ENCODE measurements at regions not wholly inside any gene's neighbourhood (a gene's known extent, or its start where the extent isn't known, plus 50 kb on each side); places are given as distances from the start of the nearest gene placed in this dataset.

- DNase-seq: no peak
These were observed 281.8 kb upstream of the CXCR4 start for GRCh38 chr2:136399667-136400289.

GRCh38 chr2:136395582-136395981 is 277.6 kb upstream of the CXCR4 start:
- no peak for DNase-seq

DNA sequence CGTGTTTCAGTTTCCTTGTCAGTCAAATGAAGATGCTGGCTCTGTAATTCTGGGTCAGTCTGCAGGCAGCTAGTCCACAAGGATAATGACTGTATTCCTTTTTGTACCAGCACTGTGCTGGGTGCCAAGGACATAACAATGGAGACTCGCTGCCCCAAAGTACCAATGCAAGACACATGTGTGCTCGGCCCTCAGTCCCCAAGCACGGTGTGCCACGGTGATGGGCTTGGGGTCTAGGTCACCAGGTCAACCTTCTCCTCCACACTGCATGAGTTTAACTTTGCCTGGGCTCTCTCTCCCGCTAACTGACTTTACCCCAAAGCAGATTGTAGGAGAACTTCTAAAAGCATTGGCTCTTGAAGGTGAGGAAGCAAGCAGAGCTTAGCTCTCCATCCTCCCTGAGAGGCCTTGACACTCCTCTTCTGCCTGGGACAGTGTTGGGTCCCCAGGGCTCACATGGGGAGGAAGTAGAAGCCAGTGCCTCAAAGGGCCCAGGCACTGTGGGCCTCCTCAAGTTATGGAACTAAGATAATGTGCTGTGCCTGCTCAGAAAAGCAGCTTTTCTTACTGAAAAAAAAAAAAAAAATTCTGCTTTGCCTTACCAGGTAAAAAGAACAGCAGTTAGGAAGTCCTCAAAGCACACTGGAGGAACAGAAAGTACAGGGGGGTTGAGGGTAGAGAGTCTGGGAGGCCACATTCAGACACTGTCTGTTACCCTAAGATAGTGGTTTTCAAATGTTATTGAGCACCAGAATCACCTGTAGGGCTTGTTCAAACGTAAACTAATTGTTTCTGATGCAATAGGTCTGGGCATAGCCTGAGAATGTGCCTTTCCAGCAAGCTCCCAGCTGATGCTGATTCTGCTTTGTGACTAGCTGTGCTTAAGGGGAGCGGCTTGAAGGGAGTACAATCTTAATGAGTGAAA is 276.4 kb upstream of the CXCR4 start:
- DNase-seq: no peak

- no peak for DNase-seq
These were observed 275.6 kb upstream of the CXCR4 start for GRCh38 chr2:136393514-136393913.

DNA sequence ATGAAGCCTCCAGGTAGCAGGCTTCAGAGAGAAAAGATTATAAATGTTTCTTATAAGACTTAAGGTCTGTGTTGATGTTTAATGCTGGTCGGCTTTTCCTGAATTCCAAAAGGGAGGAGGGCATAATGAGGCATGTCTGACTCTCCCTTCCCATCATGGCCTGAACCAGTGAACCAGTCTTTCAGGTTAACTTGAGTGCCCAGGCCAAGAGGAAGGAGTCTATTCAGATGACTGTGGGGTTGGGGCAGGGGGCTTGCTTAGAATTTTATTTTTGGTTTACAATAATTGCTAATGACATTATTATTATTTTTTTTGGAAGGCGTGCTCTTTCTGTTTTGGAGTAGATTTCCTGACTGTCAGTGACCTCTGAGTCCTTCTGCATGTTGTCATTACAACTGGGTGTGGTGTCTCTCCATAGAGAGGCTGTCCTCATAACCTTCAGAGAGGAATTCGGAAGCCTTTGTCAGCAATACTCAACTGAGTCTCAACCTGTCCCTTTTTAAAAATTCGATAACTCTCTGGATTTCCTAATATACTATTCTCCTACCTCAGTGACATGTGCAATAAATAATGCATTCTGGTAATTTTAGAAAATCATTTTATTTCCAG is 275.1 kb upstream of the CXCR4 start:
- DNase-seq: no peak

DNA sequence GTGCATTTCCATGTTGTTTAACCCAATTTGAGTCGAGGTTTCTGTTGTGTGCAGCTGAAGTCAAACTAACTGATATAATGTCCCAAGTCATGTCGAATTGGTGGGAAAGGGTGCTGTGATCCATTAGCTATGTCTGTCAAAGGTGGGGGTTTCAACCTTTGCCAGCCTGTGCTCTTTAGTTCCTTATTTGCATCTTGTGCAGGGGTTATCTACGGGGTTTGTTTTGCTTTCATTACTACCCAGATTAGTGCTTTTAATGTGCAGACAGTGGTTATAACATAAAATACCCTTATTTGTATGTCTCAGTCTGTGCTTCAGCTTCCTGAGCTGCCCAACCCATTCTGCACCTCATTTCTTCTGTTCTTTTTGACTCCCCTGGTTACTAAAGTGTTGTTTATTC is 271.9 kb upstream of the CXCR4 start:
- DNase-seq: no peak

DNA sequence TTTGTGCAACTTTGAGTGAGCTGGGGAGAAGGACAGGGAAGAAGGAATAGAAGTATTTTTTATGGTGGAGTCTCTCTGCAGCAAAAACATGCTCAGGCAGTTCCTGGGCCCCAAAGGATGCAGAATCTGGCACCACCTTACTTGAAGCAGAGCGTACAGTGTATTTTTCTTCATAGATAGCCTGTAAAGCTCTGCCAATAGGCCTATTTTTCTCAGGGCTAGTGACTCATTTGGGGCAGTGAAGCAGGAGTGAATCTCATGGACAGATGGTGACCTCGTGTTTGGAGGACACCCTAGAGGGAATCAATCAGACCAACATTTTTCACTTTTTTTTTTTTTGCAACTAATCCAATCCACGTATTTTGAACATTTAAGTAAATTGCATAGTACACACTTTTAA is 268.1 kb upstream of the CXCR4 start:
- DNase-seq: no peak

DNA sequence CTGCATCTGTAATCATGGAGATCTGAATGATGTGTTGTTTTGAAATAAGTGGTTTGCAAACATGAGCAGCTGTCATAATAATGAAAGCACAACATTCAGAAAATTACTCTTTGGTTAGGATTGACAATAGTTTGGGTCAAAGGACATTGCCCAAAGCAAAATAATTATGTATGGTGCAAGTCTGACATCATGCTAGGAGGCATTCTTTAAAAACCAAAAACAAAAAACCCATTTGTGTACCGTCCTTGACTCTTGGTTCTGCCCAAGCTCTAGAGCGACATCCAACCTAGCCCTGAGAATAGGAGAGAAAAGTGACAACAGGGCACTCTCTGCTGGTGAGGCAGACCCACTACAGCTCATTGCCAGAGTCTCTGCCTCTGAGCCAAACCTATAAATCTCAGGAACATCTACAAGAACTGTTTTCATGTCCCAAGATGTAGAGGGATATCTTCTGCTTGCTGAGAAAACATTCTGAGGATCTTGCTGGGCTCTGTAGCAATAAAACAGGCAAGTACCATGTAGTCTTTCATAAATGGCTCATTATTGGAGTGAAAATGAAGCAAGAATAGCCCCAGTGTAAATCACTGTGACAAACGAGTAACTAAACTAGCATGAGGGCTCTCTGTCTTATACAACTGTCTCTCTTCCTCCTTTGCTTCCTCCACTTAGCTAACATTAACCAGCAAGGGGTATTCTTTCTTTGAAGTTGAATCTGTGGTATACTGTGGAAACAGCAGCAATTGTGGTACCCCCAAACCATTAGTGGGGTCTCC is 266.8 kb upstream of the CXCR4 start:
- no peak for DNase-seq

DNA sequence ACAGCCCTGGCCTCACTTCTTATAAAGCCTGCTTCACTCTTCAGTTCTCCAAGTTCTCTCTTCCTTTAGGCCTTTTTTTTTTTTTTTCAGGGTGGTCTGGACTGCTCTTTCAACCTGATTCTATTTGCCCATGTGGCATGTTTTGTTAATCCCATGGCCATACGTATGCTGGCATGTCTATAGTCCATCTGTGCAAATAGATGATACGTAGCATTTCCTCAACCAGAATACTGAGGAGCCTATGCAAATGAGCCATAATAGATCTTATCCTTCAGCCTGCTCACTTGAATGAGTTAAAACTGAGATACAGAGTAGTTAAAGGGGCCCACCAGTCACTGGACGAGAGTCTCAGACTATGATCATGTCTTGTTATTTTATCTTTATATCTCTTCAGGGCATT is 265.2 kb upstream of the CXCR4 start:
- no peak for DNase-seq

GRCh38 chr2:136381722-136382633 is 264.0 kb upstream of the CXCR4 start:
- DNase-seq: no peak

DNA sequence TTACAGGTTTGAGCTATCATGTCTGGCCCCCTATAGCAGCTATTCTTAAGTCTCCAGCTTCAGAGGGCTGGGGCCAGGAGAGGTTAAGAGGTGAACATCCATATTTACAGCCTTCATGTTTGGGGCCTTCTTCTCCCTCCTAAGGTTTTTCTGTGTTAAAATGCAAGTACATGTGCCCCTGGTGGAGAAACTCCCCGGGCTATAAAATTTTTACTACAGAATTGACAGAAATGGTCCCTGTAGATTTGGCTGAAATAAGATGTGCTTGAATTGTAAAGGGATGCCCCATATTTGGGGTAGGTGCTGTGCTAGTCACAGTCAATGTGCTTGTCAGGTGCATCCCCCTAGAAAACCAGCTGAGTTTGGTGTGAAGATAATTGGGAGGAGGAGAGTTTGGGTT is 263.3 kb upstream of the CXCR4 start:
- no peak for DNase-seq

DNA sequence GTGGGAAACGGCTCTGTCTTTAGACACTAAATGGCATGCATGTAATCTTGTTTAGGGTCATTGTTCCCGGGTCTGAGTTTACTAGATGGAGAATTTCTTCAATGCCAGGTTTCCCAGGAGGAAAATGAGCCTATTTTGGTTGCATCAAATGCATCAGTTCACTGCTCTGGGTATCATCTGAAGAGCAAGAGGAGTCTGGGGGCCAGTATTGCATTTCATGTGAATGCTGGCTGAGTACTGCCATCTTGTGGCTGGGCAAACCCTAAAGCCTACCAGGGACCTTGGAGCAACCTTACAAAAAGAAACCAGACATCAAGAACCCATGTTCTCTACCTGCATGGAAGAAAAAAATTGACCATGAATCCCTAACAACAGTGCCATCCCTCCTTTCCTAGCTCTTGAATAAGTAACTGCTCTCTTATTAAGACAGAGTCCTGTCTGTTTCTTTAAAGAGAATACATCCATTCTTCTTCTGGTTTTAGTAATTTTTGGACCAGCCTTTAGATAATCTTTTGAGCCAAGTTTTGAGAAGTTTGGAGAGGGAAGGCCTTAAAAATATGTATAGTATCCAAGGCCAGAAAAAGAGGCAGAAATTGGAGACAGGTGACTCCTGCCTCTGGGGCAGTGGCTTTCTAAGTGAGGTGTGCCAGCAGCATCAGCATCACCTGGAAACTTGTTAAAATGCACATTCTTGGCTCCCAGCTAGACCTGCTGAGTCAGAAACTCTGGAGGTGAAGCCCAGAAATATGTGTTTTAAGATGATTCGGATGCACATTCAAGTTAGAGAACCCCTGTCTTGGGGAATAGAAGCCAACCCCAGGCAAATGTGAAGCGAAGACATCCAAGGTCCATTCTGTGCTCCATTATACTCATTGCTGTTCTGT is 261.0 kb upstream of the CXCR4 start:
- DNase-seq: no peak

- DNase-seq: no peak
These were observed 259.8 kb upstream of the CXCR4 start for GRCh38 chr2:136377423-136378382.

DNA sequence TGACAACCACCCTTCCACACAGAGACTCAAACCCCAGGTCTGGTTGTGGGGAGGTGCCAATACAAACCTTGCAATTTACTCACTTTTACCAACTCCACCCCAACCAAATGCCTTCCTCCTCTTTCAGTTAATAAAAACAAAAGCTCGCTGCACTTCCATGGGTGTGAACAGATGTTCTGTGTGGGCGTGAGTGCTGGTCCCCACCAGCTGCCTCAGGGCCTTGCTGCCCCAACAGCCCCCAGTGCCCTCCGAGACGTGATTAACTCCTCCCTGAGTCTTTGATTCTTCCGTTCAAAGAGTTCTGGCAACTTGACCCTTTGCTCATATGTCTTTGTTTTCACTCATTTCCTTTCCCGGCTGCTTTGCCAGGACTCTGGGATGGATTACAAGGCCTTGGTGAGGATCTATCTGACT is 258.9 kb upstream of the CXCR4 start:
- DNase-seq: no peak

- no peak for DNase-seq
These were observed 258.3 kb upstream of the CXCR4 start for GRCh38 chr2:136376211-136376610.

GRCh38 chr2:136375017-136375901 is 257.3 kb upstream of the CXCR4 start:
- DNase-seq: no peak

- no peak for DNase-seq
These were observed 255.9 kb upstream of the CXCR4 start for GRCh38 chr2:136373841-136374240.

GRCh38 chr2:136373029-136373428 is 255.1 kb upstream of the CXCR4 start:
- no peak for DNase-seq

GRCh38 chr2:136363900-136364299 is 246.0 kb upstream of the CXCR4 start:
- DNase-seq: no peak

Data from left hindlimb (tissue), 1 donor.